ENCODE measurements at regions not wholly inside any gene's neighbourhood (a gene's known extent, or its start where the extent isn't known, plus 50 kb on each side); places are given as distances from the start of the nearest gene placed in this dataset.

- DNase-seq (ENCODE audit: low read depth, low spot score), result no peak
Observed at GRCh38 chr16:51666821-51667220, 515.8 kb upstream of the SALL1 start.

DNA sequence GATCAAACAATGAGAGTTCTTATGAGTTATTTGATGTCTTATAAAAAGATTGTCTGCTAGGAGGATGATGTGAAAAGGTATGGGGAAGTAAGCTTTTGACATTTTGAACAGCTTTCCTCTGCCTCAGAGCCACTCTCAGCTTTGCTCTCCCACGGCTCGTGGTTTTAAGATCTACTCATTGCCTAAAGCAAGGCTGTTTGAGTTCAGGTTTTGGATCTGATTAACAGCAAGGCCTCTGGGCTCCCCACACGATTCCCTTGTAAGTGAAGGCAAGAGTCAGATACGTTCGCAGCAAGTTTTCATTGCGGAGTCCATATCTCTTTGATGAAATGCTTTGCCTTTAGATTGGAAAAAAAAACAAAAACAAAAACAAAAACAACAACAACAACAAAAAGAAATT is 515.0 kb upstream of the SALL1 start:
- no peak for DNase-seq (ENCODE audit: low read depth, low spot score)

- DNase-seq (ENCODE audit: low read depth, low spot score), result no peak
Observed at GRCh38 chr16:51665436-51665998, 514.4 kb upstream of the SALL1 start.

GRCh38 chr16:51658531-51658930 is 507.5 kb upstream of the SALL1 start:
- DNase-seq (ENCODE audit: low read depth, low spot score), result no peak

- DNase-seq (ENCODE audit: low read depth, low spot score), result no peak
Observed at GRCh38 chr16:51657848-51658247, 506.8 kb upstream of the SALL1 start.

DNA sequence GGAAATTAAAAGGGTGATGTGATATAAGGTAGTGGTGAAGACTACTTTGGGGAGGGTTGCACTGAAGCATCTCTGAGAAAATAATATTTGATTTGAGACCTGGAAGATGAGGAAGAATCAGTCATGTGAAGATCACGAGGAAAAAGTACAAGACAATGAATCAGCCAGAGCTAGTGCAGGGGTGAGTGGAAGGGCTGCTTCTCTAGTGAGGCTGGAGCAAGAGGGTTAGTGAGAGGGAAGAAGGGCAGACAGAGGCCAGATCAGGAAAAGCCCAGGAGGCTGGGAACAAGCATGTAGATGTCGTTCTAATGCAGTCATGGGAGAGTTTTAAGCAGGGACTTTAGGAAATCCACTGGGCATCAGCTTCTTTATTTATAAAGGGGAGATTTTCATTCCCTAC is 504.2 kb upstream of the SALL1 start:
- DNase-seq (ENCODE audit: low read depth, low spot score), result no peak

DNA sequence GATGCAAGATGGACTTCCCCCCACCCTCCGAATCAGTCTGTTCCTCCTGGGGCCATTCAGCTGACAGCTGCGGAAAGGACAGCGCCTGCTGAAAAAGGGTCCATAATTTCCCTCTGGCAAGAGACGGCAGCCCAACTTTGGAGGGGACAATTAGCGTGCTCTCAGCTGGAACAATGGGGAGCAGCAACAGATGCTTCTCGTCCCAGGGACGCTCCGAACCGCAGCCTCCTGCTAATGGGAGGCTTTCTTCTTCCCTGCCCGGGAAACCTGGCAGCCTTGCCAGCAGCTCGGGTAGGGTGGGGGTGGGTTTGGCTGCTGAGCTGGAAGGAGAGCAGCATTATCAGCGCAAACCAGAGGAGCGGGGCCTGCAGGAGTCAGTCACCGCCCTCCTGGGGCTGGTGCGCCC is 500.0 kb upstream of the SALL1 start:
- DNase-seq (ENCODE audit: low read depth, low spot score), result no peak

DNA sequence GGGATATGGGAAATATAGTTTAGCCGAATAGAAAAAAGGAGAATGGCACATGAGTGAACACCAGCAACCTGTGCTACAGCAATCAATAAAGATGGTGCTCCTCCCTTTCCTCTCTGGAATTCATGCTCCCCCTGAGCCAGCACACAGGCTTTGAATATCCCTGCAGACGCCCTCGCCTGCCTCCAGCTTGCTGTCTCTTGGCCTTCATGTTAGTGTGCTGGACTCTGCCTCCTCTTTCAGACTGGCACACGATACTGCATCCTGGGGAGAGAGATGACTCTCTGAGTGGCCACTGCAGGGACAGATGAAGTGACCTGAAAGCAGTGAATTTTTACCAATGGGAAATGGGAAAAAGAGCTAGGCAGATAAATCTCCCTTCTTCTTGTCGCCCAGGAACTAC is 498.6 kb upstream of the SALL1 start:
- no peak for DNase-seq (ENCODE audit: low read depth, low spot score)

DNA sequence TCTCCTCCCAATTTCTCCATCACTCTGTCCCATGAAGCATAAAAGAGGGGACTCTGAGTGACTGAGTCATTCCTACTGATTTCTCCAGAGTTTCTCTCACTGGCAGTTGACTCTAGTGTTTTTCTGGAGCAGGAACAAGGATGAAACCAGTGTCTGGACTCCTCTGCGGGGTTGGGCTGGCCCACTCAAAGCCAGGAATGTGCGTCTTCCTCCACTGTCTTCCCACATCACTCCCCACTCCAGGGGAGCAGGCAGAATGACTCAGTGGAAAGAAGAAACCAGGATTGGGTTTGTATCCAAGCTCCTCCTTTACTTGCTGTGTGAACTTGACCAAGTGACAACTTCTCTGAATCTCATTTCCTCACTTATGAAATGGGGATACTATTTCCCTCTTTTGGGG is 497.5 kb upstream of the SALL1 start:
- DNase-seq (ENCODE audit: low read depth, low spot score), result no peak

DNA sequence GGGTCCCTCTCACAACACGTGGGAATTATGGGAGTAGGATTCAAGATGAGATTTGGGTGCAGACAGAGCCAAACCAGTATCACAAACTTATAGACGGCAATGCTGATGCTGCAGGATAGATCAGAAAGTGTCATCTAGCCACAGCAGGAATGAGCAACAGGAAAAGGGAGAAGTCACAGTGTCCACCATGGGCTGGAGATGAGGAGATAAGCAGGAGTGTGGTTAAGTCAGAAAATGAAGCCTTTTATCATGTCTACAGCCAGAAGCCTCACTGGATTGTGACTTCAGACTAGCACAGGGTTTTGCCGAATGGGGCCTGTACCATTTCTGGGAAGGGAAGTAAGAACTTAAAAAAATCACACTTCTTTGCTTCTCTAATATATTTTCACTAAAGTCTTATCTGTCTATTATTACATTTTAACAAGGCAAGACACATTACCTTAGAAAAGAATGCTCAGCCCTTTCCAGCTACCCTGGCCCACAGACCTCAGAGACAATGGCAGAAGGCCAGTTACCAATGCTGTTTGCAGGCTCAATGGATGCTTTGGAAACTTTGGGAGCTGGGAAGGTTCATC is 490.2 kb upstream of the SALL1 start:
- DNase-seq (ENCODE audit: low read depth, low spot score), result no peak

- no peak for DNase-seq (ENCODE audit: low read depth, low spot score)
Observed at GRCh38 chr16:51640196-51640595, 489.1 kb upstream of the SALL1 start.

GRCh38 chr16:51638339-51639135 is 487.5 kb upstream of the SALL1 start:
- DNase-seq (ENCODE audit: low read depth, low spot score), result no peak

DNA sequence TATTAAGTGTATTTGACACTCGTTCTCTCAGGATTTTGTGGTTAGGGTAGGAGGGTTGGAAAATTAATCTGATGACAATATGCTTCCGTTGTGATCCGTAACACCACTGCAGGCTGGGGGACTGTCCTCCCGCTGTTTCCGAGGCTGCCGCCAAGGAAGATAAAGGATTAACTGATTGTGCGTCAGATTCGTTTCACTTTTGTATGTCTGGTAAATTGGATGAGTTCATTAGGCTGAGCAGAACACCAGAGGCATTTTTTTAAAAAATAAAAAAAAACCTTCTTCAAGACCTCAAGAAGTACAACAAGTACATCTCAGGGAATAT is 486.7 kb upstream of the SALL1 start:
- no peak for DNase-seq (ENCODE audit: low read depth, low spot score)

DNA sequence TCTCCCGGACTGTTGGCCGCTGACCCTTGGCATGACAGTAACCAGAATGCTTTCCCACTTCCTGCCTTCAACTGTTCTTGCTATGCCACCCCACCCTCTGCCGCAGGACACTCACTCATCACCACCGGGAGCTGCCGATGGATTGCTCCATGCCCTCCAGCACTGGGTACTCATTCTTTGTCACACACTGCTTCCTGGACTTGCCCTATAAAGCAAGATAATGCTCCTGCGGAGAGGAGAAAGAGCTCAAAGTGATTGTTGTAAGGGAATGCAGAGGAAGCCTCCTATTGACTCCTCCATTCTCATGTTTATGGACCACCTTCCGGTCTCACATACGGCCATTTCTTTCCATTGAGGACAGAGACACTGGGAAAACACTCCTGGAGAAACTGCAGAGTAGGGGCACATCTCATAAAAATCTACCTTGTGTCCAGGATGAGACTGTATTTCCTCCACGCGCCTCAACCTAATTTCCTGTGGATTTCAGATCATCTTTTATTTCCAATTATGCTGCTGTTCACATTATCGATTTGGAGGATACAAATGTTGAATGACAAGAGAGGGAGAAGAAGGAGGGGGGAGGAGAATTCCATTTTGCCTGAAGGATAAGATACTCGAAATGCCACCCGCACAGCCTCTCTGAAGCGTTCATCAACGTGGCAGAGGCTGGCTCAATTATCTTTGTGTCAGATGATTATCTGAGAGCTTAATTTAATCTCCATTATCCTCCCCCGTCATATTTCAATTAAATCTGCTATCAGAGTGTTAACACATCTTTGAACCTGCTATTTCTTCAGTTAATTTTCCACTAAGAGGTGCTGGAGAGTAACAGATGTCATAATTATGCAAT is 486.1 kb upstream of the SALL1 start:
- no peak for DNase-seq (ENCODE audit: low read depth, low spot score)

GRCh38 chr16:51635181-51635580 is 484.1 kb upstream of the SALL1 start:
- no peak for DNase-seq (ENCODE audit: low read depth, low spot score)

DNA sequence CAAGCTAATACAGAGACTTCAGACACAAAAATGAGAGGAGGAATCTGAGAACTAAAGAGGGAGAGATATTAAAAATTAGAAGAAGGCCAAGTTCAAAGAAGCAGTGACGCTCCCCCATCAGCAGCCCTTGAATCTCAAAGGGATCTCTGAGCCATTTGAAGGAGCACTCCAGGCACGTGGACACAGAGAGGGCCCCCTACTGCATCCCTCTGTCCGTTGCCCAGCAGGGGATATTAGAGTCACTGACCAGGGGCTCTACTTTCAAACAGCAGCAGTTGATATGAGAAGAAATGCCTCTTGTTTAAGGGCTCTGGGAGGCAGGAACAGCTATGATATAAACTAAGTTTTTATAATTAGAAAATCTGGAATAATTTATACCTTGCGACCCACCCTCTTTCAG is 479.0 kb upstream of the SALL1 start:
- no peak for DNase-seq (ENCODE audit: low read depth, low spot score)

DNA sequence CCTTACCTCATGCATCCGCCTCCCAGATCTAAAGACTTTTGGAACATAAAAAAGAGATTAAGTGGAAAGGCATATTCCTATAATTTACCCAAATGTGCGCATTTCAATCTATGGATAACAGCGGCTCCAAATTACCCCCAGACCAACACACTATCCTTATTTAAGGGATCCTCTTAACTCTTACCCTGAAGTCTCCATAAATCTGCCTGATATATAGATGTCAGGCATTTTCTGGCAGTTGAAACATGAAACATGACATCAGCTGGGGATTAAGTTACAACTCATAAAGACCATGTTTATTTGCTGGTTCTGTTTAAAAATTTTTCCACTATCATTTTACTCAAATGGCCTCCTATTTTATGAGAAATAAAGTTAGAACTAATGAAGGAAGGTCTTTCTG is 478.5 kb upstream of the SALL1 start:
- no peak for DNase-seq (ENCODE audit: low read depth, low spot score)

DNA sequence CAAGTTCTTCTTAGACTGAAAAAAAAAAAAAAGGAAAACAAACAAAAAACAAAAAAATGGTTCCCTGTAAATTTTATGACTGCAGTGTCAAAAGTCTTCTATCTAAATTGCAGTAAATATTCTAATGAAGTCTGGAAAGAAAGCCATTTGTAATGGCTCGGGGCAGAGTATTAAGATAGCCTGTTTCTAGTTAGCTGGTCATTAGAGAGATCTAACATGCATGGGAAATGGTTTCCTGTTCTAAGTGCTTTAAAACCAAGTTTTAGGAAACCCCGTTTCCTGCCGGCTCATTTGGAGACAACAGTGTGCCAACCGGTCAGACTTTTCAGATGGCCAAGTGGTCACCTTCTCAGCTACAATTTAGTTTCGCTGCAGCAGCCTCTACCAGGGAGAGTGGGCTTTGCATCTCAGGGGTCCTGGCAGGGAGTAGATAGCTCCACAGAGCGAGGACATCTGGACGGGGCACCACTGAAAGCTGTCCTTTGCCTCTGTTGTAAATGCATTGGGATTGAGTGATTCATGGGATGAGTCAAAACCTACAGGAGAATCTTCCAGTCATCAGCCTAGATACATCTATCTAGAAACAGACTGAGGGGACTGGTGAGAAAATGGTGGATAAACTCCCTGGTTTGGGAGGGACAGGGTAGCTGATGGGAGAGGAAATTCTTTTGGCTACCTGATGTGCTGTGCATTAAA is 473.2 kb upstream of the SALL1 start:
- DNase-seq (ENCODE audit: low read depth, low spot score), result no peak

- no peak for DNase-seq (ENCODE audit: low read depth, low spot score)
Observed at GRCh38 chr16:51621610-51622009, 470.5 kb upstream of the SALL1 start.

DNA sequence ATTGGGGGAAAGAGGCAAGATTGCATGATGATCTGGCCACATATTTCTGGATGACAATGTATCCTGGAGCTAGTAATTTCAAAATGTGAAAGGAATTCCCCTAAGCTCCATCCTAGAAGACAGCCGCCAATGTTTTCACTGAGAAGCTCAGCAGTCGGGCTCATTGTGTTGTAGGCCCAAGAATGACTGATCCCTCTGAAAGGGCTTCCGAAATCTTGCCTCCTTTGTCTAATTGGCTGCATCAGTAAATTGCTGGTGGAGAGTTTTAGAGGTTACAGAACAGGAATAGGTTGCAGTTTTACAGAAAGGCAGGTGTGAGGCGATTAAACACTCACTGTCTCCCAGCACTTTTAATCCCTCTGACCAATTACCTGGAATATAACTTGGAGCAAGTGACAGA is 464.1 kb upstream of the SALL1 start:
- DNase-seq (ENCODE audit: low read depth, low spot score), result no peak

DNA sequence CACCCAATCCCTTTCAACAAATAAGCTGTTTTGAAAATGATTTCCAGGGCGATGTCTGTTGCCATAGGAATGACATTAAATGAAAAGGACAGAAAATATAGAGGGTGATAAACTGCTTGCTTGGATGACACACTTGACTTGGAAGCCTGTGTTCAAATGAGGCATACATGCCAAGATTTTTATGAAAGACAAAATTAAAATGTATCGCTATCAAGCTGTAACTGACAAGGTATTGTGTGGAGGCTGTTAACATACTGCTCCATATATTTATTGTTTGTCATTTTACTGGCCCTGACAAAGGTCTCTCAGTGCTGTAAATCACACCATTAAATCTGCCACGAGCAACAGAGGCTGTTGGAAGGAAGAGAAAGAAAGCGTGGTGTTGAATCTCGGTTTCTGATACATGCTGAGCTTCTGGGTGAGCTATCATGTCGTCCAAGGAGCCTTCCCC is 456.2 kb upstream of the SALL1 start:
- no peak for DNase-seq (ENCODE audit: low read depth, low spot score)

DNA sequence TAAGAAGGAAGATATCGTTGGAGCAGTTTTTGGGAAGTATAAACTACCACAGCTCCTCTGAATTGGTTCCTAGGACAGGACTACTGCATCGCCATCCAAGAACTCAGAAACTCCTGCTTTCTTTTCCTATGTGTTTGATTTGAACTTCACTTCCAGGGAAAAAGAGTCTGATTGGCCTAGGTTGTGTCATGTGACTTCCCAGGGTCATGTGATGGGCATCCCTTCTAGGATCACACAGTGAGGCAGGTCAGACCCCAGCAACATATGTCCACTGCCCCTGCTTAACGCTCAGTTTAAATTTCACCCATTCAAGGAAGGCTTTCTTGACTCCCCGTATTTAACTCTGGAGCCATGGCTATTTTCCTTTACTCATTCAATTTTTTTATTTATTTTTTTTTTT is 445.2 kb upstream of the SALL1 start:
- DNase-seq (ENCODE audit: low read depth, low spot score), result no peak
